ENCODE measurements at regions not wholly inside any gene's neighbourhood (a gene's known extent, or its start where the extent isn't known, plus 50 kb on each side); places are given as distances from the start of the nearest gene placed in this dataset.

DNA sequence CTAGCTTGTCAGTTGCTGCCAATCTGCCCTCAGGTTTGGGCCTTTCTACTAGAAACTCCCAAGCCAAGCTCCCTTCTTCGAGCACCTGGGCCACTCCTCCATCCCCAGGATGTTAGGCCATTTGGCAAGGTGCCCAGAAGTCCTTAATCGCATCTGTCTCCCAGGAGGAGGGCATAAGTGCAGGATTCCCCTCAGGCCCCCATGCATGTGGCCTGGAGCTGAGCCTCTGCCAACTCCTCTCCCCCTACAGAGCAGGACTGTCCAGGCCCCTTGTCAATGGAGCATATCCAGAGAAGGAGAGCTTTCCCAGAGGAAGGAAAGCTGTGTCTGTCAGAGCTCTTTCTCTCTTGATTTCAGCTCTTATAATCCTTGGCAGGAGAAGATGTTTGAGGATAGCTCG, 182.6 kb upstream of the ROPN1 start:
- in situ Hi-C loops (cut with MboI; ENCODE audit: low sequenced_read_pairs), result no loop called here

DNA sequence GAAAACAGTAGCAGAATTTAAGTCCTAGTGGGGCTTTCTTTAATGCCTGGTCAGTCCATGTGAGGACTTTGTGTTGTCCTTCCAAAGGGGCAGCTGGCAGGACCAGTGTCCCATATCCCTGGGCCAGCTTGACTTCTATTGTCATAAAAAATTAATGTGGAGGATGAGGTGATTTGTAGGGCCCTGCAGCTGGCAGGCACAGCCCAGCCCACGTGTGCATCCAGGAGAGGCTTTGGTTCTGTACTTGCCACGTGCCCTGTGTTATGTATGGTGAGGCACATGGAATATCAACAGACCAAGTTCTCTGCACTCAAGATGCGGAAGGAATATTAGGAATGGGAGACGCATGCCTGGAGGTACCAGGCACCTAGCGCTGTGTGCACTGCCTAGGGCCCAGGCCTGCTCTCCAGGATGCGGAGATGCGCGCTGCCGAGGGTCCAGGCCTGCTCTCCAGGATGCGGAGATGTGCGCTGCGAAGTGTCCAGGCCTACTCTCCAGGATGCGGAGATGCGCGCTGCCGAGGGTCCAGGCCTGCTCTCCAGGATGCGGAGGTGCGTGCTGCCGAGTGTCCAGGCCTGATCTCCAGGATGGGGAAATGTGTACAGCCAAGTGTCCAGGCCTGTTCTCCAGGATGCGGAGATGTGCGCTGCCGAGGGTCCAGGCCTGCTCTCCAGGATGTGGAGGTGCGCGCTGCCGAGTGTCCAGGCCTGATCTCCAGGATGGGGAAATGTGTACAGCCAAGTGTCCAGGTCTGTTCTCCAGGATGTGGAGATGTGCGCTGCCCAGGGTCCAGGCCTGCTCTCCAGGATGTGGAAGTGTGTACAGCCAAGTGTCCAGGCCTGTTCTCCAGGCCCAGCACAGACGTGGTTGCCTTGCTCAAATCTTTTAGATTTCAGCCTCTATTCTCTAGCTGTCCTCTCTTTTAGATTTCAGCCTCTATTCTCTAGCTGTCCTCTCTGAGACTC, 183.3 kb upstream of the ROPN1 start:
- in situ Hi-C loops (cut with MboI; ENCODE audit: low sequenced_read_pairs), result no loop called here

DNA sequence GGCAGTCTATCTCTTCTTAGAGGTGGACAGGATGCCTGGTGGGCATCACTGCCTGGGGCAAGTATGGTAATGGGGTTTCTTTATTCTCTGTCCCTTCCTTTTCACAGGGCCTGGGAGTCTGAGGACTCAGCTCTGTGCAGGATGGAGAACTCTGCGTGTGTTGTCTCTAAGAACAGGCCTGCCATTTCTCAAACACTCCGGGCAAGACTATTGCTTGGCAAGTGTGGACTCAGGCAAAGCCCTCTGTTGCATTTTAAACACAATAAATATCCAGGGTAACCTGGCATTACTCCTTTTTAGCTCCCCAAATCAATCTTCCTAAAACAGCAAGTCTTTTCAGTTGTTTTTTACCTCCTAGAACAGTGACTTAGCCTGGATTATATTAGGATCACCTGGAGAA, 185.1 kb upstream of the ROPN1 start:
- in situ Hi-C loops (cut with MboI; ENCODE audit: low sequenced_read_pairs), result no loop called here

DNA sequence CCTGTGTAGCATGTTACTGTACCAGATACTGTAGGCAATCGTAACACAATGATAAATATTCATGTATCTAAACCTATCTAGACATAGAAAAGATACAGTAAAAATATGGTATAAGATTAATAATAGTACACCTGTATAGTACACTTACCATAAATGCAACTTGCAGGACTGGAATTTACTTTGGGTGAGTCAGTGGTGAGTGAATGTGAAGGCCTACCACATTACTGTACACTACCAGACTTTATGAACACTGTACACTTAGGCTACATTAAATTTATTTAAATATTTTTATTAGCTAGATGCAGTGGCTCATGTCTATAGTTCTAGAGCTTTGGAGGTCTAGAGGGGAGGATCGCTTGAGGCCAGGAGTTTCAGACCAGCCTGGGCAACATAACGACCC, 186.6 kb upstream of the ROPN1 start:
- in situ Hi-C loops (cut with MboI; ENCODE audit: low sequenced_read_pairs), result no loop called here

DNA sequence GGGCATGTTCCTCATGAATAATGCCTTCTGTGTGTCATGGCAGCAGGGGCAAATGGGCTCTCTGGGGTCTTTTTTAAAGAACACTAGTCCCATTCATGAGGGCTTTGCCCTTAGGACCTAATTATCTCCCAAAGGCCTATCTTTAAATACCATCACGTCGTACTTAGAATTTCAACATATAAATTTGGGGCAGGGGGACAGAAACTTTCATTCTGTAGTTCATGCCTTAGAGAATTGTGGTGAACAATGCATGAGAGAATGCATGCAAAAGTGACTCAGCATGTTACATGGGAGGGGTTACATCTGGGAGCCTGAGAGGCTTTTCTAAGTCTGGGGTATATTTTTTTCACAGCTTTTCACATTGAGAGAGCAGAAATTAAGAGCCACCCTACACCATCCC, 208.5 kb upstream of the ROPN1 start:
- in situ Hi-C loops (cut with MboI; ENCODE audit: low sequenced_read_pairs), result no loop called here

DNA sequence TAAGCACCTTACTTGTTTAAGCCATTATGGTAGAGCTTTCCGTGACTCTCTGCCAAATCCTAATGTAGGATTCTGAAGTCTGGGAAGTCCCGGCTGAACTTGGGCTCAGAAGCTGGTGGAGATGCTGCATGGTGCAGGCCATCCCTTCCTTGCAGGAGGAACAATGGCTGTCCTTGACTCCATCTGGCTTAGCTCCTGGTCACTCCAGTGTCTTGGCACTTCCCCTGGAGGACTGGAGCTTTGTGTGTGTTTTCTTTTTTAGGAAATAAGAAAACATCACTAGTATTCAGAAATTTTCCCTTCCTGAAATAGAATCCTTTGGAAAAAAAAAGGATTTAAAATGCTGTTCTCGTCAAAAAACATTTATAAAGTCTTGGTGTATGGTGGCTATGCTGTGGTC, 209.3 kb upstream of the ROPN1 start:
- in situ Hi-C loops (cut with MboI; ENCODE audit: low sequenced_read_pairs), result no loop called here

DNA sequence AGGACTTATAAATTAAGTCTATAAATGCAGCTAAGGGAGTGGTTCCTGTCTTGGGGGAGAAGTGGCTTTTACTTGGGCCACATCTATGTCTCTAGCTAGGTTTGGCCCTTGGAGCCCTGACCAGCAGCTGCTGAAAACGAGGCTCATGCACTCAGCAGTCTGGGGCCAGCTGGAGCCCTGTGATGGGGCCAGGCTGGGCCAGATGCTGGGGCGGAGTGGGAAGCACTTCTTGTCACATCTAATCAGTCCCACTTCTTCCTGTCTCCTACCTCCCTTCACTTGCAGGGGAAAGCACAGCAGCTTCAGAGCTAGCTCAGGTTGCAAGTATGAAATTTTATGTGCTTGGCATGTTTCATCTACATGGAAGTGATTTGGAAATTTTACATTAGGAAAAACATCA, 209.9 kb upstream of the ROPN1 start:
- in situ Hi-C loops (cut with MboI; ENCODE audit: low sequenced_read_pairs), result no loop called here

DNA sequence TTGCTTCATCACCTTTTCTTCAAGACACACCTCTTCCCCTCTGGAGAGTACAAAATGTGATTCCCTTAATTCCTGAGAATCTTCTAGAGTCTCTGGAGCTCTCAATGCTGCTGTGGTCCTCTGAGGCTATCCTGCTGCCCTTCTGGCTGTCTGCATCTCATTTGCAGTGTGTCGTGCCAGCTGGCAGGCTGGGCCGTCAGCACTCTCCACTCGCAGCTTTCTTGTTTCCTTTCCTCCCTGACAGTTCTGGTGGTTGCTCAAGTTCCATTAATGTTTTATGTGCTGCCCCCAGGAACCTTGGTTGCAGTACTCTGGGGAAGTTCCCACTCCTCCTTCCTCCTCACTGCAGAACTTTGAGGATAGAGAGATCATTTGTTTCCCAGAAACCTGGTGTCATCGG, 210.8 kb upstream of the ROPN1 start:
- in situ Hi-C loops (cut with MboI; ENCODE audit: low sequenced_read_pairs), result no loop called here

DNA sequence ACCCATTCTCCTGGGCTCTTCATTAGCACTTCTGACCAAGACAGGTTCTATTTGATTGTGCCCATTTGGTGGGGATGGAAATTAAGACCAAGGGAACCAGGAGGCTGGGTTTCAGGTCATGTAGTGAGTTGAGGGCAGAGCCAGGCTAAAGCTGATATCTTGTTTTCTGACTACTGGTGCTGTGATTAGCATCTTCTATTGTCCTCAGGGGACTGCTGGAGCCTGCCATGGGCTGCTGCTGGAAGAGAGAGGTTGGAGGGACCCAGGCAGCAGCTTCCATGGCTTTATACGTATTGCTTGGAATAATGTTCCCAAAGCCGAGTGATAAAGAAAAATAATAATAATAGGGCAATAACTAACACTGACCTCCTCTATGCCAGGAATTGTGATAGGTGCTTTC, 211.4 kb upstream of the ROPN1 start:
- in situ Hi-C loops (cut with MboI; ENCODE audit: low sequenced_read_pairs), result no loop called here

DNA sequence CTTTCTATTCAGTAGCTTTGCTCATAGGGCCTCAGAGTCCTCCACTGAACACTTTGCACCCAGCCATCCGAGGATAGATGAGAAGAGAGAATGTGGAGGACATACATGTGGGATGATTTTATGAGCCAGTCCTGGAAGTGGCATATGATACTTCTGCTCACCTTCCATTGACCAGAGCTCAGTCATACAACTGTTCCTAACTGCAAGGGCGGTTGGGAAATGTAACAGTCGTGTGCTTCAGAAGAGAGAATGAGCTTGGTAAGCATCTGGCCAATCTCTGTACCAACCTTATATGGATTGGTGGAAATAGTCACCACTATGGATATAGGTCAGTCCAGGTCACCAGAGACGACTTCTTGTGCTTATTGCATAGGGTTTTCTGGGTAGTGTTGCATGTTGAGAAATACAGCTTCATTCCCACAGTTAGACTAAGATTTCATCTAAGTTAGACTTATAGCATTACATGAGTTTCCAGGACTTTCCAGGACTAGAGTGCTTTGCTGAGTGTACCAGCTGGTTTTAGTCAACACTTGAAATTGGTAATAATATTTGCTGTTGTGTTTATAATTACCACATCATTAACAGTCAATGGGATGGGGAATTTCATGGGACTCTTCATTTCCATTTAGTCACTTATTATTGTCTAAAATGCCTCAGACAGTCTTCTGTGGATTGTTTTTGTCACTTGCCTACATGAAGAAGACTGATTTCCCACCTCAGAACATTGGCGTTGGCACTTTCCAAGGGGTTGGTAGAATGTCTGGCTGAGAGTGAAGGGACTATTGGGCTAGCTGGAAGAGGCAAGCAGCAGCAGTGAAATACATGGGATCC, 214.5 kb upstream of the ROPN1 start:
- in situ Hi-C loops (cut with MboI; ENCODE audit: low sequenced_read_pairs), result no loop called here

DNA sequence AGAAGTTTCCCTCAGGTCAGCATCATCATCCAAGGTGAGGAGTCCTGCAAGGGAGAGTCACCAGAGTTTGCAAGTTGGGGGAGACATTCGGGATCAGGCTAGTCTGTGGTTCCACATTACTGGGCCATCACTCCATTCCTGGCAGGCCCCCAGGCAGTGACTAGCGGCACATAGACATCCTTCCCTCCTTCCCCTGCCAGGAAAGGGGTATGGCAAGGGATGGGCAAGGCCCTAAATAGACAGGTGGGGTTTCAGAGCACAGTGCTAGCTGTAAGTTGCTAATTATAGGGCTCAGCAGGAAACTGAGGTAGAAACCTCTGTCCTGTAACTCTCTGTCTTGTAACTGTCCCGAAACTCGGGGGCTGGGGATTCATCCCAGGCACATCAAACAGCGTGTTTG, 215.2 kb upstream of the ROPN1 start:
- in situ Hi-C loops (cut with MboI; ENCODE audit: low sequenced_read_pairs), result no loop called here

DNA sequence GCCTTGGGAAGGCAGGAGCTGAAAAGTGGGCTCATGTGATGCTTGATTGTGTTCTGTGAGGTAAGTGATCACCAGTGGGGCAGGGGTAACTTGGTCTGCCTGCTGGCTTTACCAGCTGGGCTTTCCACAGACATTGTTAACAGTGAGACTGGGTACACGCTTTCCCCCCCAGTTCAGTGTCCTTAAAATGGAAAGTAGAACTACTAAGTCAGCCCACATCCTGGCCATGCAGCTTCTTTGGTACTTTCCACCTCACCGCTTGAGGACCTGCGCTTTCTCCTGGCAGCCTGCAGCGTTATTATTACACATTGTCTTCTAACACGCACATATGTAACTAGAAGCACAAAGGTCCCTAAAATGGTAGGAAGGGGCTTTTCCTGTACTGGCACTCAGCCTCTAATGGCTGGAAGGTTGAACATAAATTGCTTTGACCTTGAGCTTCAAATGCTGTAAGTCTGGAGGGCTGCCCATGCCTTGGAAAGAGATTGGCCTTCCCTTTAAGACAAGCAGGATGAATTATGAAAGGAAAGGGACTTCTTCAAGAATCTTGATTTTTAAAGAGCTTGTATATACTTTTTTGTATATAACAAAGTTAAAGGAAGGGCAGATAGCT, 216.1 kb upstream of the ROPN1 start:
- in situ Hi-C loops (cut with MboI; ENCODE audit: low sequenced_read_pairs), result no loop called here

DNA sequence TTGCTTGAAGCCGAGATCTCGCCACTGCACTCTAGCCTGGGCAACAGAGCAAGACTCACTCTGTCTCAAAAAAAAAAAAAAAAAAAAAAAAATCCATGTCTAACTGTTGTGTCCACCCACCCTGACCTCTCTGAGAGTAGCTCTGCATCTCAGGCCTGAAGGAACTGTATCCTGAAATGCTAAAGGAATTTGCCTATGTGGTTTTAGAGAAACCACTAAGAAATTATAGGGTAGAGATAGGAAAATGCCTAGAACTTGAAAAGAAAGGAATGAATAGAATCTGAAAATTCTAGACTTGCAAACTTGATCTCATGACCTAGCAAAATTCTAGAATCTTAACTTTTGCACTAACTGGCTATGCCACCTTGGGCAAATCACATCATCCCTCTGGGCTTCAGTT, 217.5 kb upstream of the ROPN1 start:
- in situ Hi-C loops (cut with MboI; ENCODE audit: low sequenced_read_pairs), result no loop called here

DNA sequence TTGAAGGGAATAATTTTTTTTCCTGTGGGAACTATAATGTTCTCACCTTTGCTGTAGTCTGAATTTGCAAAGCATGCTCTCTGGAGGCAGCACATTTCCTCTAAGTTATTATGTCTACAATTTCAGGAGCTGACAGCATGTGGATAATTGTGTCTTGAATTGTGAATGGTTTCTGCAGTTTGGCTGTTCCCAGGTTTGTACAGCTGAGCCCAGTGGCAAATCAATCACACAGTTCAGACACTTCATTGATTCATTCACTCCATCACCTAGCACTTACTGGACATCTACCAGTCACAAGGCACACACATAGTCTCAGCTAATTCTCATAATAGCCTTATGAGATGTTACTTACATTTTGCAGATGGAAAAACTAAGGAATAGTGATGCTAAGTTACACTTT, 219.0 kb upstream of the ROPN1 start:
- in situ Hi-C loops (cut with MboI; ENCODE audit: low sequenced_read_pairs), result no loop called here

DNA sequence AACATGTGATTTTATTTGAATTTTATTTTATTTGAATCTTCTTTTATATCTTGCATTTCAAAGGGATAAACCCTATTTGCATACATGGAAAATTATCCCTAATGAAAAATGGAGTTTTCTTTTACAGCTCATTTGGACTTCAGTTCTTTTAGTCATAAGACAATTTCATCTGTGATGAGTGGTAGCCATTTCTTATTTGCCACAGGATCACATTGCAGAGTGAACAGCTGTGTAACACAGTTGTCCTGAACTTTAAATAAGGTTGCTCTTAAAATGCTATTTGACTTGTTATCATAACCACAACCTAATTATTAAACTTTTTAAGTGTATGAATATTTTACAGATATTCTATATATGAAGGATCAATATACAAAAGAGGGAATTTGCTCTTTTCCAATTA, 221.7 kb upstream of the ROPN1 start:
- in situ Hi-C loops (cut with MboI; ENCODE audit: low sequenced_read_pairs), result no loop called here

DNA sequence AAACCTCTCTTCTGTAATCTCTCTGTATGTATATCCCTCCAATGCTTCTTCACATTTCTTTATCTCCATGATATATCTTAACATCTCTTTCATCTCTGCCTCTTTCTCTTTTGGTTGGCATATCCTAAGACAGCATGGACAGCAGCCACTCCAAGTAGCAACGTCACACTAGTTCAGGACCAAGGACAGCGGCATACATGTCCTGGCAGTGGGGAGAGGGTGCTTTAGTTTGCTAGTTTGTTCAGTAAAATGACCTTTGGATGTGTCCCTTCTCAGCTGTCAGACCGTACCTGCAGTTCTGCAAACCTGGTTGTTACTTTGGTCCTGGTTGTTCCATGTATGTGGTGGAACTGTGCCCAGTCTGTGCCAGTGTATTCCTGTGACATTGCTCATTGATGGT, 225.6 kb upstream of the ROPN1 start:
- in situ Hi-C loops (cut with MboI; ENCODE audit: low sequenced_read_pairs), result no loop called here

DNA sequence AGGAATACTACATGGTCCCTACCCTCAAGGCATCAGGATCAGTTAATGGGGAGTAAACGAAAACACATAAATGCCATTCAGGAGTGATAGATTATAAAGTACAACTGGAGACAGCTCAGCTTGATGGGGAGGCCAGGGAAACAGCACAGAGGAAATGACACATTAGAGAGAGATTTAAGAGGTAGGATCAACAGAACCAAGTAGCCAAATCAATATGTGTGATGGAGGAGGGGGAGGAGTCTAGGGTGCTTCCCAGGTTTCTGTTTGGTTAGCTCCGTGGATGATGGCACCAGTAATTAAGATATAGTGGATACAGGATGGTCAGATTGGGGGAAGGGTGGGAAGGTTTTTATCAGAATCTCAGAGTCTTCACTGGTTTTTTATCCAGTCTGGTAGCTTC, 229.5 kb upstream of the ROPN1 start:
- in situ Hi-C loops (cut with MboI; ENCODE audit: low sequenced_read_pairs), result no loop called here

DNA sequence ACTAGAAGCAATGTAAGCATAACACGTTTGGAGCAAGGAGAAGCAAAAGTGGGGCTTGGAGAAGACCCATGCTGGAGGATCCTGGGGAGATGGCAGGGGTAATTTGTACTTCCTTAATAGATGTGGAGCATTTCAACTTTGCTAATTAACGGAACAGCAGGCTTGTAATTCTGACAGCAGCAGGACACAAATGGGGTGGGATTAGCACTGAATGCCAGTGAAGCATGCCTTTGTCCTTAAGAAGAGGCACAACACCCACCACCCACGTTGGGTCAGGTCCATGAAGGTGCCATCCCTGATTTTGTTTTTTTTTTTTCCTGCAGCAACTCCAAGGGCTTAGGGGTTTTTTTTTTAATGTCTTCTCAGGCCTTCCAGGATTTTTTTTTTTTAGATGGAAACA, 231.9 kb upstream of the ROPN1 start:
- in situ Hi-C loops (cut with MboI; ENCODE audit: low sequenced_read_pairs), result no loop called here

DNA sequence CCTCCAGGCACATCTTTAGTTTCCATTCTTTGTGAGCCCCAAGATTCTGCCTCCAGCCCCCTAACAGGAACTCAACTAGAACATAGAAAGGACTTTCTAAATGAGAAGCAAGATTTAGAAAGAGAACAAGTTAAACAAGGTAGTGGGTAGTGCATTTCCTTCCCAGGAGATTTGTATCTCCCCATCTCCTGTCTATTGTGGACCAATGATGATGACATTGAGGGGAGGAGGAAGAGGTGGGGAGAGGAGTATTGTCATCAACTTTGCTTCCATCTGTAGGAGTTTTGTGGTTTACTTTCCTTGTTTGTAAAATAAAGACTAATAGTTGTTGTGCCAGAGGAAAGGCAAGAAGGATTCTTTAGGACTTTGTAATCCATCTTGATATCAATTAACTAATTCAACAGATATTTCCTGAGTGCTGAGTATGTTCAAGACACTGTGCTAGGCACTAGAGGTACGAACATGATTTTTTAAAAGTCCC, 235.3 kb upstream of the ROPN1 start:
- in situ Hi-C loops (cut with MboI; ENCODE audit: low sequenced_read_pairs), result no loop called here

DNA sequence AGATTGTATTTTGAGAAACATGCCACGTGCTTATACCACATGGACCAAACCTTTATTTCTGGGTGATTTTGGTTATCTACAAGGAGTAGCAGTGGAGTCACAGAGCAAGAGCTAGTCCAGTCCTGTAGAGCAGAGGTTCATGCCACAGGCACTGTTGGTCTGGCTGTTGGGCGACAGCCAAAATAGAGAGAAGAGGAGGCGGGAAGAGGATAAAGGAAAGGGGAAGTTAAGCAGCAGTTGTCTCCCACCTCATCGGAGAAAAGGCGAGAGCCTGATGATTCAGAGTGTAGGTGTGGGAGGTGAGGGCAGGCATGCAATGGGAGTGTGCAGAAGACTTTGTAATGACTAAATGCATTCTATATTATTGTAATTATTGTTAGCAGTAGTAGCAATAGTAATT, 237.5 kb upstream of the ROPN1 start:
- in situ Hi-C loops (cut with MboI; ENCODE audit: low sequenced_read_pairs), result no loop called here

DNA sequence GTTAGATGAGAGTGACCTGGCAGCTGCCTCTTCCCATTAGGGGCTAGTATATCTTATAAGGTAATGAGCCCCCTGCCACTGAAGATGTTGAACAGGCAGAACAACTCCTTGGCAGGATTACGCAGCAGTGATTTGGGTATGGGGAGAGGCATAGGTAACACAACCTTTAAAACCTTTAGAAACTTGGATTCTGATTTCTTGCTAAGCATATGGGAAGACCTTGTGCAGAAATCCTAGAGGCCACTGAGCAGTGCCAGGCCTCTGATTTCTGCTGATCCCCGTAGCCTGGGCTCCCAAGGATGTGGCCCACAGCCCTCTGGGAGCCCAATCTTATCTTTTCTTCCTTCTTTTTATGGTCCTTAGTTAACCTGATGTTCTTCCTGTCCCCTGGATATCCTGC, 237.9 kb upstream of the ROPN1 start:
- in situ Hi-C loops (cut with MboI; ENCODE audit: low sequenced_read_pairs), result no loop called here

DNA sequence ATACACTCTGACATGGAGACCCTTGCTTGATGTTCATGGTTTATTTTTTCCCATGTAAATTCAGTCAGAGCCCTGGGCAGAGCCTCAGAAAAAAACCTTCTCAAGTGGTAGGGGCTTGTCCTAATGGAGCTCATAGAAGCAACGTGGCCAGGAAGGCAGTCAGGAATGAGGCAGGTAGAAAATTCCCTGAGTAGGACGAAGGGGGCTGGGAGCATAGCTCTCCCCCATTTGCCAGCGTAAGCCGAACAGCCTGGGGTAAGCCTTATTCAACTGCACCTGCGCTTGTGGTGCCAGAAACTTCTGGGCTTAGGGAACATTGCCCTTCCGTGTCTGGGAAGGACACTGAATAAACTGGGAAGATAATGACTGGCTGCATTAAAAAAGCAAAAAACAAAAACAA, 238.5 kb upstream of the ROPN1 start:
- in situ Hi-C loops (cut with MboI; ENCODE audit: low sequenced_read_pairs), result no loop called here

Measured in HL-60/S4 (cell line).